HG03064 (cell line): ENCODE measurements at regions not wholly inside any gene's neighbourhood (a gene's known extent, or its start where the extent isn't known, plus 50 kb on each side); places are given as distances from the start of the nearest gene placed in this dataset.

Experiments used
- ATAC-seq: cut with Tn5 transposase; IDR thresholded peaks from one replicate; pipeline ENCODE4 v1.9.1; 2021; ENCODE audit warnings: low read depth; ENCODE audit not compliant: unreplicated experiment

DNA sequence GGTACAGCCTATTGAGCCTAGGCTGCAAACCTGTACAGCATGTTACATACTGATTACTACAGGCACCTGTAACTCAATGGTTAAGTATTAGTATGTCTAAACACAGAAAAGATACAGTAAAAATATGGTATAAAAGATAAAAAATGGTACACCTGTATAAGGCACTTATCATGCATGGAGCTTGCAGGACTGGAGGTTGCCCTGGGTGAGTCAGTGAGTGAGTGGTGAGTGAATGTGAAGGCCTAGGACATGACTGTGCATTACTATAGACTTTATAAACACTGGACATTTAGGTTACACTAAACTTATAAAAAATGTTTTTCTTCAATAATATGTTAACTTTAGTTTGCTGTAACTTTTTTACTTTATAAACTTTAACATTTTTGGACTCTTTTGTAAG lies 171.3 kb downstream of the SLC28A3 start:
- ATAC-seq = no peak

DNA sequence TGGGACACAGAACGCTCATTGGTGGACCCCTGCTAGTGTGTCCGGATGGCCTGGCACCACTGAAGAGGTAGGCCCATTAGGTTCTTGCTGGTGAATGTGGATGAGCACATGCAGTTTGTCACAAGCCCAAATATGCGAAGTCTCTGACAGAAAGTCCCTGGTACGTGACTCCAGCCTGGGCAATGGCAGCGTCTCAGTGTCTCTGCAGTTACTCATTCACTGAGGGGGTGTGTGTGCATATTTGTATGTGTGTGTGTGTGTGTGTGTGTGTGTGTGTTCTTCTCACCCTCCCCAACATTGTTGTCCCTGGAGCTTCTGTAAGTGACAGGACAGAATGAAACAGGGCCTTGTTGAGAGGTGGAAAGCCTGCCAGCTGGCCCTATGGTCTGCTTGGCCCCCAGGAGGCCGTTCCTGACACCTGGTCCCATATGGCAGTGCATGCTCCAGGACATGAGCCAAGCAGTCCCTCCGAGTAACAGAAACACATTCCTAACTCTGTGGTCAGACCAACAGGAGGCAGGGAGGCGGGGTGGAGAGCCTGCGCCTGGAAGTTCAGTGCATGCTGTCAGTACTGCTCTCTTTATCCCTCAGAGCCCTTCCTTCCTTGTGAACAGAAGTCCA lies 169.9 kb downstream of the SLC28A3 start:
- no peak for ATAC-seq

DNA sequence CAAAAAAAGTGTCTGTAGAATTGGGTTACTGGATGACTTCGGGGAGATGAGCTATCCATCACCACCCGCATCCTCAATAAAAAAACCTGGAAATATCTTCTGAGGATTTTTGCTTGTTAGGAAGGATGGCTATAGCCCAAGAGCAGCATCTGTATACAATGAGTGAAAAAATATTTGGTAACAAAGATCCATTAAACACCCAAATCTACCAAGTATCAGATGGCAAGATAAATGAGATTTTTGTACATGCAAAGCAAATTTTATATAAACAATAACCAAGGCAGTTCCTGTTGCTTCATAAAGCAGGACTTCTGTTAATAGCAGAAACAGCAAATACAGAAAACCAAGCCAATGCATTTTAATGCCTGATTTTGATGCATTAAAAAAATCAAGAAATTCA lies 166.6 kb downstream of the SLC28A3 start:
- no peak for ATAC-seq

DNA sequence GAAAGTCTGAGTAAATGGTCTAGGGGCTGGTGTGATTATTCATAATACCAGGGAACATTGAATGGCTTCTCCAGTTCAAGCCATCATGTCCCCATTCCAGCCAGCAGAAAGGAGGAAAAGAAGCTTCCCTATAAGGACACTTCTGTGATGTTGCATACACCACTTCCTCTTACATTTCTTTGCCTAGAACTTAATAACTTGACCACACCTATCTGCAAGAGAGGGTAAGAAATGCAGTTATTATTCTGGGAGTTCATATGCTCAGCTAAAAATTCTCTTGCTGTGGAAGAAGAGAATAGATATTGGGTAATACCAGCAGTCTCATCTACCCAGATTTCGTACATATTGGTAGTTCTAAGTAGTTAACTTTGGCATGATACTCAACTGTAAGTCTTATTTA lies 166.1 kb downstream of the SLC28A3 start:
- no peak for ATAC-seq

DNA sequence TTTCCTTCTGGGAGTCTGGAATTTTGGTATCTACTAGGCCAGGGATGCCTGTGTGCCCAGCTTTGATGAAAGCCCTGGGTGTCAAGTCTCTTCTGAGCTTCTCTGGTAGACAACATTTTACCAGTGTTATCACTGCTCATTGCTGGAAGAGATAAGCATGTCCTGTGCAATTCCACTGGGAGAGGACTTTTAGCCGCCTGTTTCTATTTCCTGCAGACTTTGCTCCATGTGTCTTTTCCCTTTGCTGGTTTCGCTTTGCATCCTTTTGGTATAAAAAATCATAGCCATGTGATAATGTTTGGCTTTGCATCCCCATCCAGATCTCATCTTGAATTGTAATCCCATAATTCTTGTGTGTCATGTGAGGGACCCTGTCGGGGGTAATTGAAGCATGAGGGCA lies 163.2 kb downstream of the SLC28A3 start:
- no peak for ATAC-seq

DNA sequence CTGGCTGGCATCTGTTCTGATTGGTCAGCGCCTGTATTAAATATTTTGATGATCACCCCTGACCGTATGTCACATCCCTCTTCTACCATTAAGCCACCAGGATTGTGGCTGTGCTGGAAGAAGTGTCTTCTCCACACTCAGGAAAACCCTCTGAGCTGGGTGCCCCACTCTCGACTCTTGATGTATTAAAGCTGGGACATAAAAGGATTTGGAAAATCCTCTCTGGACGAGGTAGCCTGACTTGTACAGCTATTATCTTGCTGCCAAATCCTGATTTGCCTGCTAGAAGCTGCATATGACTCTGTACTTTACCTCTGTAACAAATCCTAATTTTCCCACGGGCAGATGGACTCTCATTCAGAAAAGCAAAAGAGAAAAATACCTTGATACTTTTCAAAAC lies 161.0 kb downstream of the SLC28A3 start:
- no peak for ATAC-seq

DNA sequence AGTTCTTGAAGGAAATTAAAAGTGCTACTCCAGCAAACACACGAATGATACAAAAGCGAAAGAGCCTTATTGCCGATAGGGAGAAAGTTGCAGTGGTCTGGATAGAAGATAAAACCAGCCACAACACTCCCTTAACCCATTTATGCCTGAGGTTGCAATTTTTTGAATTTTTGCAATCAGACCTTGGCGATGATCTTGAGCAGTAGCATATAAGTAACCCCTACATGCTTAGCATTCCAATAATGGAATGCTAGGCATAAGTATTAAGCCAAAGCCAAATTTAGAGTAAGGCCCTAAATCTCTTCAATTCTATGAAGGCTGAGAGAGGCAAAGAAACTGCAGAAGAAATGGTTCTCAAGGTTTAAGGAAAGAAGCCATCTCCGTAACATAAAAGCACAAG lies 153.5 kb downstream of the SLC28A3 start:
- ATAC-seq = no peak

DNA sequence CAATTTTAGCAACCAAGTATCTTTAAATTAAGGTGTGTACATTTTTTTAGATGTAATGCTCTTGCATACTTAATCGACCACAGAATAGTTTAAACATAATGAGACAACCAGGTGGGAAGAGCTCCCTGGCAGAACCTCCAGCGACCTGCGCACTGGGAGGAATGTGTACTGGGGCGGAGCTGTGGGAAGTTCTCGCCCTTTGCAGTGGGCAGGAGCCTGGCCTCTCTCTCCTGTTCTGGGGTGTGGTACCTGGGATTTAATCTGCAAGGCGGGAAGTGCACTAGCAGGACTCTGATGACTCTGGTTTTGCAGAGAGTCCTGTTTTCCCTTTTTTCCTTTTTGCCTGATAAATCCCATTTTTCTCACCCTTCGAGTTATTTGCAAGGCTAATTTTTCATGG lies 150.7 kb downstream of the SLC28A3 start:
- ATAC-seq = no peak

DNA sequence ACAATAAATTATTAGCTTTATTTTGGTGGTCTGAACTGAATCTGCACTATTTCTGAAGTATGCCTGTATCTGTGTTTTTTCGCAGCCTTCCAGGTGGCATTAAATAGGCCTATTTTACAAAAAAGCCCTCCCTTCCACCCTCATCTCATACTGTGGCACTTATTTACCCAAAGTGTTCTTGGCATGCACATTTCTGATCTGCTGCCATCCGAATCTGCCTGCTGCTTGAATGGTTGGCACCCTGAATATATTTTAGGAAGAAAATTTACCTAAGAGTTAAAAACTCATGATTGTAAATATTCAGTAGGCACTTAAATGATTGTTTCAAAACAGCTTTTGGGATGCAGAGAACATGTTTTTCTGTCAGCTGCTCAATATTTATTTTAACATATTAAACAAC lies 150.1 kb downstream of the SLC28A3 start:
- ATAC-seq = no peak

DNA sequence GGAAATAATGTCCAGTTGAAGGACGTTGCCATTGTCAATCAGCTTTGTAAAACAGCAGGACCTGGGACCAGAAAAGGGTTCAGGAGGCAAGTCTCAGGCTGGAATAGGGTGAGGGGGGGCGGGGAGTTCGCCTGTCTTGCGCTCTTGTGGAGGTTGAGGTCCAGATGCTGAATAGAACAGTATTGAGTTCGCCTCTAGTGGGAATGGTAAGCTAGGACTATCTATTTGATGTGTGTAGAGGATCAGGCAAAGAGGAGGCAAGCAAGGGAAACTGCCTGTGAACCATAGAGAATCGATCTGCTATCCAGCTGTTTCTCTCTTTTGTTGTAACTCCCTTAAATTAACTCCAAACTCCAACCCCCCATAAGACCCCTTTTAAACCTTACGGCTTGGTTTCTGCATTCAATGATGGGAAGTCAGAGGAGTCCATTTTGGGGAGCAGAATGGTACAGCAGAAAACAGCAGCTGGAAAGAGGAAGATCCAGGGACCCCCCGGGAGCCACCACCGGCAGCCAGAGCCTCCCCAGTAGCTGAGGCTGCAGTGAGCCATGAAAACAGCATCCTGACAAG lies 133.7 kb downstream of the SLC28A3 start:
- ATAC-seq = no peak

DNA sequence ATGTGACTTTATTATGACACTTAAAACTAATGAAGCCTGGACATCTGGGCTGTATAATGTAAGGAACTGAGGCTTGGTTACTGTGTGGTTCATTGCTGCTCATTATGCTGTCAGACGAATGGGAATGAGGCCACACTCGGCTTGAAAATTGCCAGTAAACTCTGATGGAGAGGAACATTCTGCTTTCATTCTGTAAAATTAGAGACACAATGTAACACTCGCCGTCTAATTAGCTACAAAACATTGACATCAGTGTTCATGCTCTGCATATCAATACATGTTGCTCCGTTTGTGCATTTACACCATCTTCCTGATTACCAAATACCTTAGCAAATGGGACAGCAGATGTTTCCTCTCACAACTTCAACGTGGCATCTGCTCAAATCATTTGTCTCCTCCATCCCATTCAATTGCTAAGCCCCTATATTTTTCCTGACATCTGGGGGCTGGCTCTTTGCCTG lies 133.0 kb downstream of the SLC28A3 start:
- ATAC-seq = no peak

DNA sequence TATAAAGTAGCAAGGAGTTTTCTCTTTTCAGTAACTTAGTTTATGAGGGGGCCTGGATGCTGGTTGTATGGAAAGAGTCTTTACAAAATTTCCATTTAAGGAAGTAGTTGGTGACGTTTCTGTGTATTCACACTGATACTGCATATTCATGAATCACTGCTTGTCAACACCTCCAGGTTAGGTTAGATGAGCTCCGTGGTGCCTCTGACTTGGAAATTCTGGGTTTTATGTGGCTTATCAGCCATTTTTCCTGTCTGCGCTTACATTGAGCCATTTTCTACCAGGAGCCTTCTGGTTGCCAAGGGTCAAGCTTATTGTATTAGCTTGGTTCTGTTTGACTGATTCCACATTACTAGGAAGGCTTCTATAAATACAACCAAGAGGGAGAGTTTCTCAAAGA lies 128.3 kb downstream of the SLC28A3 start:
- no peak for ATAC-seq

DNA sequence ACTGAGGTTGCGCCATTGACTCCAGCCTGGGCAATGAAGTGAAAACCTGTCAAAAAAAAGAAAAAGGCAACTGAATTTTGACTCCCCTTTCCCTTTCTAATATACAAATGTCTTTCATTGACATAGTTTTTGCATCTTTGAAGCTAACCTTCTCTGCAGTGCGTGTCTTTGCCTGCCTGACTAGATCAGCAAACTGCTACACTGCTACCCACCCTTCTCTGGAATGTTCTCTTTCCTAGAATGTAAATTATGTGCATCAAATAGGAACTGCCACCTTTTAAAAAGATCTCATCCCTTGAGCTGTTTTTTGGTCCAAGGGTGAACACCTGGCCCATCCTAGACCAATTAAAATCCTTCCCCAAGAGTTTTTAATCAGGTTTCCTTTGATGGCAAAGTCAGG lies 127.6 kb downstream of the SLC28A3 start:
- ATAC-seq = no peak

DNA sequence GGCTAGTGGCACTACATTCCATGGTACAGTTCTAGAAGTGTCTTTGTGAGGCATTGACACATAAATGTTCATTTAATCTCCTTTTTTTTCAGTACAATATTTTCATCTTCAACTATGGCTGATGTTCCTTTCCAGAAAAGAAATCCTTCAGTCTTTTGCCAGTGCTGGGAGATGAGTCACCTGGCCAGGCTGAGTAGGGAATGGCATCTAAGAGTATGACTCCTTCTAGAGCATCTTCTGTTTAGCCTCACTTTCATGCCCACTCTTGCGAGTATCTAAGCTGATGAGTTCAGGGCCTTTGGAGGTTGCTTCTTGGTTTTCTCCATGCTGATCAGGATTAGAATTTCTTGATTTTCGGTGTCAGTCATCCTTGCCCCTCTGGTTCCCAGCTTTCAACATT lies 124.4 kb downstream of the SLC28A3 start:
- no peak for ATAC-seq

DNA sequence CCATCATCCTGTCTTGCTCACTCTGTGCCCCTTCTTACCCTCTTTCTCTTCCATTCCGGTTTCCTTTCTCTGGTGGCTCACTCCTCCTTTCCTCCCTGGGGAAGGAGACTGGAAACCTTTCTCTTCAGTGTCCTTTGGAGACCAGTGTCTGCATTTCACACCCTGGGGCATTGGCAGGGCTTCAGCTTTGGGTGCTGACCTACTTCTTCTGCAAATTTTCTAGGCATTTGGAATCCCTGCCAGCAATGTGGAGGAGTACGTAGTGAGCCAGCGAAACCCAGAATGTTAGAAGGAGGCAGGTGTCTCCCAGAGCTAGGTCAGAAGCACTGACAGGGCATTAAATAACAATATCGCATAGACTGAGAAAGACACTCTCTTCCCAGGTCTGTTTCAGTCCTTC lies 122.2 kb downstream of the SLC28A3 start:
- no peak for ATAC-seq

DNA sequence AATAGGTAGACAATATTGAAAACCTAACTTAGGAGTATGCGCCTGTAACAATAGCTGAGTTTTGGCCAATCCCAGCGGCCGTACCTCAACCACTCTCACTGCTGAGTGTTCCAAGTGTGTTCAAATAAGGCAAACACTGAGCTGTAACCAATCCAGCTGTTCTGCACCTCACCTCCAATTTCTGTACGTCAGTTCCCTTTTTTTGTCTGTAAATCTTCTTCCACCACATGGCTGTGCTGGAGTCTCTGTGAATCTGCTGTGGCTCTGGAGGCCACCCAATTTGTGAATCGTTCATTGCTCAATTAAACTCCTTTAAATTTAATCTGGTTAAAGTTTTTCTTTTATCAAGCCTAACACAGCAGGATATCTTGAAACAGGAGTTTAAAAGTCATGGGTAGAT lies 116.3 kb downstream of the SLC28A3 start:
- no peak for ATAC-seq
